Smooth muscle cell of the brain vasculature (primary cell): ENCODE measurements at regions not wholly inside any gene's neighbourhood (a gene's known extent, or its start where the extent isn't known, plus 50 kb on each side); places are given as distances from the start of the nearest gene placed in this dataset.
"Not testable (repeated sequence)": the region's sequence is repeated elsewhere in the genome, so short reads cannot be mapped to it uniquely, and the experiment has no call there.

Experiments used
- DNase-seq: peaks from one replicate; pipeline ENCODE4 v3.0.0-alpha.2; 2012; ENCODE audit warnings: low read depth, low spot score

DNA sequence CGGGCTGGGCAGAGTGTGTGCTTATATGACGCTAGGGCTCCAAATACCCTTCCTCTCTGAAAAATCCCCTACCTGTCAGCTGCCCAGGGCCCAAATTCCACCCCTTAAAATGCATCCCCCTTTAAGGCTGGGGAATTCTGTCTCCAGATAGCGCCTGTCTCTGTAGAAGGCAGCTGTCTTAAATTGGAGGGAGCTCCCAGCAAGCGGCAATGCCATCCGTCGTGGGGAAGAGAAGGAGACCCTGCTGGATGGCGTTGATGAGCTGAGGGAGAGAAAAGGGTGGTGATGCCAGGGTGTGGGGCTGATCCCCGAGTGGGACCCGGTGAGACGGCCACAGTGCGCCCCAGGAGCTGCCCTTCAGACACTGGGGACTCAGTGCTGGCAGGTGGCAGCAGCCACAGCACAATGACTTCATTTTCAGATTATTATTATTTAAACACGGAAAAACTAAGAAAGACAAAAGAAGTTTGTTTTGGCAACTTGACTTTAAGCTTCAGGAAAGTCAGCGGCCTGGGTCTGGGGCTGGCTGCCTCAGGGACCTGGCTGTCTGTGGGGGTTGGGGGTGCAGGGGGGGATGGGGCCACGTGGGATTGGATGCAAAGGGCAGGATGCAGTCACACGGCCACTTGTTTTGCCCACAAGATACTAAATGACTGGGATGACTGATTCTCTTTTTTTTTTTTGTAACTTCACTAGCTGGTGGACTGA is 152.8 kb downstream of the TFCP2L1 start:
- DNase-seq: no peak

DNA sequence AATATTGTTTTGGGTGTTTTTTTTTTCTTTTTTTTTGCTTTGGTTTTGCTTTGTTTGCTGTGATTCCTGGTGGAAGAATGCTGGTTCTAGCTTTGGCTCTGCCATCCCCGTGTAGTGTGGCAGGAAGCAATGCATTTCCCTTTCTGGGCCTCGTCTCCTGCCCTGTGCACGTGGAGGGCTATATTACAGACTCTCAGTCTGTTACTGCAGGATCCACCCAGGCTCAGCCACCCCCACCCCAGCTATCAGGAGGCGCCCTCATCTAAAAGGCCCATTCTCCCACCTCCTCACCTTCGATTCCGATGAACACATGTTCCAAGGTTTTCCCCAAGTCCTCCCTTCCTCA is 152.3 kb downstream of the TFCP2L1 start:
- DNase-seq: no peak

- DNase-seq: no peak
Measured at GRCh38 chr2:121133551-121134319, 151.3 kb downstream of the TFCP2L1 start.

GRCh38 chr2:121134728-121135127 is 150.3 kb downstream of the TFCP2L1 start:
- no peak for DNase-seq

DNA sequence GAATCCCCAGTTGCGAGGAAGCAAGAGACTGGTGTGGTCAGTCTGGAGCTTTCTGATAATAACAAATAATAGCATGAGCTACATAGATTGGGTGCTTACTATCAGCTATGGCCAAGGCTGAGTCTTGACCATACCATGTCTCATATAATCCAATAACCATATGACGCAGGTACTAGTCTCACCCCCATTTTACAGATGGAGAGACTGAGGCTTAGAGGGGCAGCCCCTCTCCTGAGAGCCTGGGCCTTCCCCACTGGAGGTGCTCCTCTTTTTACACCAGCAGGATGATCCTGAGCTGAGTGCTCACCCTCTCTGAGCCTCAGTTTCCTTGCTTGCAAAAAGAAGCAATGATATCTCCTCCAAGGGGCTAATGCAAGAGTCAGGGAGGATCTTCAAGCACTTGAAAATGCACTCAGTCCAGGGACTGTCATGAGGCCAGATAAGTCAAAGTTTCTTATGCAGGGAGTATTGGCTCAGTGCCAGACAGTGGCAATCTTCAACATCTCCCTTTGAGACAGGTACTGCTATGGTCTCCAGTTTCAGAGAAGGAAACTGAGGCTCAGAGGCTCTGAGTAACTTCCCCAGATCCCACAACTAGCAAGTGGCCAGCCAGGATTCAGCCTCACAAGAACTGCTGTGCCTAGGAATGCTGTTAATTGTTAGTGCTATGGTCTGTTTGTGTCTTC is 149.7 kb downstream of the TFCP2L1 start:
- no peak for DNase-seq

- no peak for DNase-seq
Measured at GRCh38 chr2:121136323-121136722, 148.7 kb downstream of the TFCP2L1 start.

GRCh38 chr2:121137571-121137970 is 147.4 kb downstream of the TFCP2L1 start:
- DNase-seq: no peak

DNA sequence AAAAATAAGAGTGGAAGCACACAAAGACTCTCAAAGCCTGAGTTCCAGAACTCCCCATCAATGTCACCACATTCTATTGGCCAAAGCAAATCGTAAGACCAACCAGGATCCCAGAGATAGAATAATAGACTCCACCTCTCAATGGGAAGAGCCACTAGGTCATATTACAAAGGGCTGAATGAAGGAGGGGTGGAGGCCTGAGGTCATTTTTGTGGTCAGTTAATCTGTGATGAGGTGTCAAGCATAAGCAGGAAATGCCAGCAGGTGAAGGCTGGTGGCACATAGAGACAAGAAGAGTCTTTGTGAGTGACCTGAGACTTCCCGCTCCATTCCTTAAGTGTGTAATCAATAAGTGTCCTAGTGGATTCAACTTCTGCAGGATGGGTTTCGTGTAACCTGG is 144.3 kb downstream of the TFCP2L1 start:
- DNase-seq: no peak

DNA sequence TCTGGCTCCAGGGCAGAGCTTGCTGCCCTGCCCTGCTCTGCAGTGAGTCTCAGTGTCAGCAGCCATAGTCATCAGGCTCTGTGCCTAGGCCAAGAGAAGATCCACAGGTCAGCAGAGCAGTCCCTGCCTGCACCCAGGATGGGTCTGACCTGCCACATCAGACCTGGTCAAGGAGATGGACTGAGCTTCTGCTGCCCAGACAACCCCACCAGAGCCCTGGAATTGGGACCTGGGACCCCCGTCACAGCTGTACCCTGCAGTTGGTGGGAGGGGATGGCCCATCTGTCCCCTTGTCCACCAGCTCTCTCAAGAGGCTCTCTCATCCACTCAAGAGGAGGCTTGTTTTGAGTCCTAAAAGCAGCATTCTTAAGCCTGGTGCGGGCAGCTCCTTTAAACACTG is 142.6 kb downstream of the TFCP2L1 start:
- no peak for DNase-seq

DNA sequence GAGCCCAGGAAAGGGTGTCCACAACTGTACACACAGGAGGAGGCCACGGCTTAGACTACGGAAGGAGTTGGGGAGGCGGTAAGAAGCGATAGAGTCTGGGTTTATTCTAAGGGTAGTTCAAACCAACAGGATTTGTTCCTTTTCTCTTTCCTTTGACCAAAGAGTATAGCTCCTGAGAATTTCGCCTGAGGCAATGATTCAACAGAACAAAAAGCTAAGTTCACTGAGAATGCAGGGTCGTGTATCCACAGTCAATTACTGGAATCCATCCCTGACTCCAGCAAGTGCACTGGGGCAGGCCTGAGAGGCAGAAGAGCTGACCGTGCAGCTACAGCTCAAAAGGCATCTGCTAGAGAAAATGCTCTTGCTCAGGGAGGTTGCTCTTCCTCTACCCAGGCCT is 140.9 kb downstream of the TFCP2L1 start:
- no peak for DNase-seq

- DNase-seq: no peak
Measured at GRCh38 chr2:121146630-121147029, 138.4 kb downstream of the TFCP2L1 start.

DNA sequence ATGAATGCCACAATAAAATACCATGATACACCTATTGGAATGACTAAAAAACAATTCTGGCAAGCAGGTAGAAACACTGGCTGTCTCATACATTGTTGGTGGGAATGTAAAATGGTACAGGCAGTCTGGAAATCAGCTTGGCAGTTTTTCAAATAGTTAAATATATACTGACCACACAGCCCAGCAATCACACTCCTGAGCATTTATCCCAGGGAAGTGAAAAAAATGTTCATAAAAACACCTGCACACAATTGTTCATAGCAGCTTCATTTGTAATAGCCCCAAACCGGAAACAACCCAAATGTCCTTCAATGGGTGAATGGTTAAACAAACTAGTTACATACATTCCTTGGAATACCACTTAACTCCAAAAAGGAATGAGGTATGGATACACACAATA is 137.2 kb downstream of the TFCP2L1 start:
- DNase-seq: no peak

- no peak for DNase-seq
Measured at GRCh38 chr2:121148481-121148880, 136.5 kb downstream of the TFCP2L1 start.

- DNase-seq: no peak
Measured at GRCh38 chr2:121149384-121149783, 135.6 kb downstream of the TFCP2L1 start.

DNA sequence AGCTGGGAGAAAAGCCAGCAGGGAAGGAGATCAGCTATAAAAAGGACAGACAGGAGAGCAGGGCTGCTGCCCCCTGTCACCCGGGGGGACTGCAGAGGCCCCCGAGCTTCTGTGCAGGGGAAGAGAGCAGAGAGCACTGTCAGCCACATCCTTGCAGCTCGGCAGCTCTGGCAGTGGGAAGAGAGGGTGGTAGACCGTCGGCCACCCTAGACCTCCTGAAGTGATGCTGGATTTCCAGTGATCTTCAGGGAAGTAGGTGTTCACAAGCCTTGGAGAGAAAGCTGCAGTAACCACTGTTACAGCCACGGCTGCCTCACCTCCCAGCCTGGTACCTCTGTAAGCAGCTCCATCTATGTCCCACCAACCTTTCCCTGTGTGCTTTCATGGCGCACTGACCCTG is 134.9 kb downstream of the TFCP2L1 start:
- DNase-seq: no peak

DNA sequence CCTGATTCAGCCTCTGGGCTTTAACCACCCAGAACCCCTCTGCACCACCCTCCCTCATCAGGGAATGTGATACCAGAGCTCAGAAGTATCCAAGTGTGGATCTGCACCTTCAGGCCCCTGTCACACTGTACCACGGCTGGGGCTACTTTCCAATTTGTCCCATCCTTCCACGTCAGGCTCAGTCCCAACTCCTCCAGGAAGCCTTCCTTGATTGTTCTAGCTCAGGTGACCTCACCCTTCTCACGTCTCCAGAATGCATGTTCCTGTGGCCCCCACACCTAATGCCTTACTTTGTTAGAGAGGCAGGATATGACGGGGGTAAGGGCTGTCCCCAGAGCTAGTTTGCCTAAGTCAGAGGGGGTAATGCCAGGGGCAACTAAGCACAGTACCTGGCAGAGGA is 134.3 kb downstream of the TFCP2L1 start:
- DNase-seq: no peak

- no peak for DNase-seq
Measured at GRCh38 chr2:121151311-121152109, 133.5 kb downstream of the TFCP2L1 start.

DNA sequence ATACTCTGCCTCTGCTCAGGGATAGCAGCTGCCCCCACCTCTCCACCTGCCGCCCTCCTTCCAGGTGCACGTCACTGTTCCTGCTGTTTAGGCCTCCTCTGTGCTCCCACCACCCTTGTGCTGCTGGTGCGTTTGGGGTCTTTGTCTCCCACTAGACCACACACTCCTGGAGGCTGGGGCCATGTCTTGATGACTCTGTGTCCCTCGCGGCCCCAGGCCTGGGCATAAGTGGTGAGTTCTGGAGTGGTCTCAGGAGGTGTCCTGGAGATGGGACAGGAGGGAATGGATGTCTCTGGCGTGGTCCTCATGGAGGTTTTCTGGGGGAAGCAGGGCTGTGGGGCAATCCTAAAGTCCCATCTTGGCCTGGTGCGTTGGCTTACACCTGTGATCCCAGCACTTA is 132.1 kb downstream of the TFCP2L1 start:
- no peak for DNase-seq

- no peak for DNase-seq
Measured at GRCh38 chr2:121153516-121153915, 131.5 kb downstream of the TFCP2L1 start.

- DNase-seq: no peak
Measured at GRCh38 chr2:121155502-121156056, 129.4 kb downstream of the TFCP2L1 start.

DNA sequence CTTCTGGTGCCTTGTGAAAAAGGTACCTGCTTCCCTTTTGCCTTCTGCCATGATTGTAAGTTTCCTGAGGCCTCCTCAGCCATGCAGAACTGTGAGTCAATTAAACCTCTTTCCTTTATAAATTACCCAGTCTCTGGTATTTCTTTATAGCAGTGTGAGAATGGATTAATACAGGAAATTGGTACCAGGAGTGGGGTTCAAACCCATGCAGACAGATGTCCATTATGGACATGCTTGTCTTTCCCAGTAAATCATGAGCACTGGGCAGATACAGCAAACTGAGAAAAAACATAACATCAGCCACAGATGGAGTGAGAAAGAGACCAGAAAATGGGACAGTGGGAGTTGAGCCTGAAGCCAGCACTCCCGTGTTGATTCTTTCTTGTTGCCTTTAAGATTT is 127.5 kb downstream of the TFCP2L1 start:
- not testable (repeated sequence) for DNase-seq
